GM12872 (cell line): ENCODE measurements at regions not wholly inside any gene's neighbourhood (a gene's known extent, or its start where the extent isn't known, plus 50 kb on each side); places are given as distances from the start of the nearest gene placed in this dataset.

Experiments used
- TF ChIP-seq, protein P1 (sequence below): IDR thresholded peaks from 3 replicates; pipeline ENCODE4 v1.5.1; 2011; ENCODE audit warnings: low read depth, mild to moderate bottlenecking, low read length, moderate library complexity; ENCODE audit not compliant: insufficient read depth

DNA sequence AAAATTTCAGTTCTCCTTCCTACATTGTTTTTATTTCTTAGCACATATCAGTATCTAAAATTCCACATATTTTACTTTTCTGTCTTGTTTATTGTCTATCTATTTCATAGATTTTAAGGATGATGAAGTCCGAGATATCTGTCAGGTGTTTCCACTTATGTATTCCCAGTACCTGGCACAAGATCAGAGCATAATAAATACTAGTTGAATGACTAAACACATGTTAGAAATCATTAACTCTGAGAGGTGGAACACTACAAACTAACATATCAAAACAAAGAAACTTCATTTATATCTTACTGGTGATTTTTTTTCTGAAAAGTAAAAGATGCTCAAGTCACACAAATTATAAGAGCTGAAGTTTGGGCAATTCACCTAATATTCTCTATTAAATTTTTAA lies 1208.3 kb downstream of the PCDH9 start:
- TF ChIP-seq, protein P1, sequence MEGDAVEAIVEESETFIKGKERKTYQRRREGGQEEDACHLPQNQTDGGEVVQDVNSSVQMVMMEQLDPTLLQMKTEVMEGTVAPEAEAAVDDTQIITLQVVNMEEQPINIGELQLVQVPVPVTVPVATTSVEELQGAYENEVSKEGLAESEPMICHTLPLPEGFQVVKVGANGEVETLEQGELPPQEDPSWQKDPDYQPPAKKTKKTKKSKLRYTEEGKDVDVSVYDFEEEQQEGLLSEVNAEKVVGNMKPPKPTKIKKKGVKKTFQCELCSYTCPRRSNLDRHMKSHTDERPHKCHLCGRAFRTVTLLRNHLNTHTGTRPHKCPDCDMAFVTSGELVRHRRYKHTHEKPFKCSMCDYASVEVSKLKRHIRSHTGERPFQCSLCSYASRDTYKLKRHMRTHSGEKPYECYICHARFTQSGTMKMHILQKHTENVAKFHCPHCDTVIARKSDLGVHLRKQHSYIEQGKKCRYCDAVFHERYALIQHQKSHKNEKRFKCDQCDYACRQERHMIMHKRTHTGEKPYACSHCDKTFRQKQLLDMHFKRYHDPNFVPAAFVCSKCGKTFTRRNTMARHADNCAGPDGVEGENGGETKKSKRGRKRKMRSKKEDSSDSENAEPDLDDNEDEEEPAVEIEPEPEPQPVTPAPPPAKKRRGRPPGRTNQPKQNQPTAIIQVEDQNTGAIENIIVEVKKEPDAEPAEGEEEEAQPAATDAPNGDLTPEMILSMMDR, result no peak

- TF ChIP-seq, protein P1, result no peak
These were observed 1215.4 kb downstream of the PCDH9 start for GRCh38 chr13:66014771-66015170.

DNA sequence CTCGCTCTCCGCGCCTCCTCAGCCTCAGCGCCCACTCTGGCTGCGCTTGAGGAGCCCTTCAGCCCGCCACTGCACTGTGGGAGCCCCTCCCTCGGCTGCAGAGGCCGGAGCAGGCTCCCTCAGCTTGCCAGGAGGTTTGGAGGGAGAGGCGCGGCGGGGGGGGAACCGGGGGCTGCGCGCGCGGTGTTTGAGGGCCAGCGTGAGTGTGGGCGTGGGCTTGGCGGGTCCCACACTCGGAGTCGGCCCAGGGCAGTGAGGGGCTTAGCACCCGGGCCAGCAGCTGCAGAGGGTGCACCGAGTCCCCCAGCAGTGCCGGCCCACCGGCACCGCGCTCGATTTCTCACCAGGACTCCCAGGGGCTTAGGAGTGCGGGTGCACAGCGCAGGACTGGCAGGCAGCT lies 1220.9 kb downstream of the PCDH9 start:
- TF ChIP-seq, protein P1, result no peak

GRCh38 chr13:66003558-66003957 lies 1226.6 kb downstream of the PCDH9 start:
- TF ChIP-seq, protein P1, result no peak

GRCh38 chr13:66001140-66001539 lies 1229.0 kb downstream of the PCDH9 start:
- TF ChIP-seq, protein P1, result no peak

DNA sequence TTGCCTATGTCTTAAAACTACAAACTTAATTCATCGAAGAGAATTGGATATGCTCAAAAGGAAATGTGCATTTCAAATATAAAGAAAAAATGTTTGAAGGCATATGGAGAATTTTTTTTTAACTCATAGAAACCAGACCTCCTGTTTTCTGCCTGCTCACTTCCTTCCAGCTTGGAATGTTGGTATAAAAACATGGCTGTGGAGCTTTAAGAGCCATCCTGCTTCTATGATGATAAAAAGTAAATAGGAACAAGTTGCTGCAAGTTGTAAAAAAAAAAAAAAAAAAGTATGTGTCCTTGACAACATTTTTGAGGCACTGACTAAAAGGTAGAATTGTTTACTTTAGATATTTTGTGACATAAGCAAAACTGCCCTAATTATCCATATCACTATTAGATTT lies 1230.7 kb downstream of the PCDH9 start:
- TF ChIP-seq, protein P1, result no peak

GRCh38 chr13:65990684-65991083 lies 1239.5 kb downstream of the PCDH9 start:
- TF ChIP-seq, protein P1, result no peak

GRCh38 chr13:65985612-65986011 lies 1244.5 kb downstream of the PCDH9 start:
- TF ChIP-seq, protein P1, result no peak
